T-helper 2 cell treated with Interferon-gamma antibody and Interleukin-4, amounts not matched to agents 5 μg/mL and 100 μg/mL, for 36 hours (primary cell): ENCODE measurements at regions not wholly inside any gene's neighbourhood (a gene's known extent, or its start where the extent isn't known, plus 50 kb on each side); places are given as distances from the start of the nearest gene placed in this dataset.
A peak's percentile ranks its signal among the peaks of the same experiment; 100 is the strongest.

Experiments used
- DNase-seq: peaks from one replicate; pipeline ENCODE4 v3.0.0; 2021; ENCODE audit warnings: low spot score
- H3K27ac Mint-ChIP-seq: one replicate; pipeline ENCODE4 v1.8.0; 2021; ENCODE audit warnings: mild to moderate bottlenecking, mixed read lengths
- H3K27me3 Mint-ChIP-seq: one replicate; pipeline ENCODE4 v1.8.0; 2021; ENCODE audit warnings: low read depth, mixed read lengths
- H3K36me3 Mint-ChIP-seq: one replicate; pipeline ENCODE4 v1.8.0; 2021; ENCODE audit warnings: low read depth, mixed read lengths
- H3K4me1 Mint-ChIP-seq: one replicate; pipeline ENCODE4 v1.8.0; 2021; ENCODE audit warnings: low read depth, mixed read lengths
- H3K4me3 Mint-ChIP-seq: one replicate; pipeline ENCODE4 v1.8.0; 2022; ENCODE audit warnings: mild to moderate bottlenecking, moderate library complexity, mixed read lengths
- H3K9me3 Mint-ChIP-seq: one replicate; pipeline ENCODE4 v1.8.0; 2021; ENCODE audit warnings: mixed read lengths

DNA sequence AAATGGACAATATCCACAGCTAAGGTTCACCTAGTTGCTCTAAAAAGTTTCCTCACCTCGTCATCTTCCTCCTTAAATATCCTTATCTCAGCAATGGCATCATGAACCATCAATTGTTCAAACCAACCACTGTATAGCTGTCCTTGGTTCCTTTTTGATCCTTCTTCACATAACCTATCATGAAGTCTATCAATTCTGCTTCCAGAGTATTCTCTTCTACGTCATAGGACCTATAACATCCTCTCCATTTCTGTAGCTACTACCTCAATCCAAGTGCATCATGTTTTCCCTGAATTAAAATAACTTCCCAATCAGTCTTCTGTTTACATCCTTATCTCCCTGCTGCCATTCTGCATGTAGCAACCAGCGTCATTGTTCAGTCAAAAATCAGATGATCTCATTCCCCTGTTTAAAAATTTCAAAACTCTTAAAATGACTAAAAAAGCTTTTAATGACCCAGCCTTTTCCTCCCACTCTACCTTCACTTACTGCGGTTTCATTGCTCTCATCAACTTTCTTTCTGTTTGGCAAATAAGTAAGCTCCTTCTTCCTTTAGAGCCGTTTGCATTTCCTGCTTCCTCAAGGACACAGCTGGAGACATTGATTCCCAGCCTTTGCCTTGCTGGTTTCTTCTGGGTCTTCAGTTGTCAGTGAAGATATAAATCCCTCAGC, 223.9 kb upstream of the MIR17HG start:
- Mint-ChIP-seq H3K9me3 (no peaks in the 10 kb centered on the region), H3K27ac (no peak overlapping the region), H3K36me3 (no peaks in the 10 kb centered on the region), H3K27me3 (no peaks in the 10 kb centered on the region), H3K4me1 (no peaks in the 10 kb centered on the region), H3K4me3 (no peak overlapping the region)
- no peak for DNase-seq

DNA sequence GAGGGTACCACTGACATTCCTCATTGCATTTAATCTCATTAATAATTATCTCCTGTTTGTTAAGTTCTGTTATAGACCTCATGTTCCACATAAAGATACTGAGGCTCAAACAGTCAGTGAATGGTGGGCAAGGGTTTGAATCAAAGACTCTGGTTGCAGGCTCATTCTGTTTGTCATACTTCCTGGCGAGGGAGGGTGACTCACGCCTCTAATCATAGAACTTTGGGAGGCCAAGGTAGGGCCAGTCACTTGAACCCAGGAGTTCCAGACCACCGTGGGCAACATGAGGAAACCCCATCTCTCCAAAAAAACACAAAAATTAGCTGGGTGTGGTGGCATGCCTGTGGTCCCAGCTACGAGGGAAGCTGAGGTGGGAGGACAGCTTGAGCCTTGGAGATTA, 220.7 kb upstream of the MIR17HG start:
- Mint-ChIP-seq H3K27ac (no peak overlapping the region), H3K4me3 (no peak overlapping the region), H3K36me3 (no peaks in the 10 kb centered on the region), H3K9me3 (no peaks in the 10 kb centered on the region), H3K4me1 (no peaks in the 10 kb centered on the region), H3K27me3 (no peaks in the 10 kb centered on the region)
- DNase-seq, result no peak

DNA sequence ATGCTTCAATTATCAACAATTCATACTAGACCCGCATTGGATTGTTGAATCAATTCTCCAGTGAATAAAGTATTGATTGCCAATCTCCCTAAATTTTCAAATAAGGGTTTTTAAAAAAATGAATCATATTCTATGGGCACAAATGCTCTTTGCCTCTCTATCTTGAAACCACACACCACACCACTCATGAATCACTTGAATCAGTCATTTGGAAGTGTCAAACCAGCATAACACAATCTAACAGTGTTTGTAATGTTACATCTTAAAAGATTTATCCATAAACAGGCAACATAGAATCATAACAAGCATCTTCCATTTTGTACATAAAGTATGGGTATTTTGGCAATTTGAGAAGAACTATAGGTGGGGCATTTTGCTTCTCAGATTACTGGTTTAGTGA, 219.5 kb upstream of the MIR17HG start:
- Mint-ChIP-seq H3K27ac (no peak overlapping the region), H3K36me3 (no peaks in the 10 kb centered on the region), H3K9me3 (no peaks in the 10 kb centered on the region), H3K4me1 (no peaks in the 10 kb centered on the region), H3K27me3 (no peaks in the 10 kb centered on the region), H3K4me3 (no peak overlapping the region)
- no peak for DNase-seq

DNA sequence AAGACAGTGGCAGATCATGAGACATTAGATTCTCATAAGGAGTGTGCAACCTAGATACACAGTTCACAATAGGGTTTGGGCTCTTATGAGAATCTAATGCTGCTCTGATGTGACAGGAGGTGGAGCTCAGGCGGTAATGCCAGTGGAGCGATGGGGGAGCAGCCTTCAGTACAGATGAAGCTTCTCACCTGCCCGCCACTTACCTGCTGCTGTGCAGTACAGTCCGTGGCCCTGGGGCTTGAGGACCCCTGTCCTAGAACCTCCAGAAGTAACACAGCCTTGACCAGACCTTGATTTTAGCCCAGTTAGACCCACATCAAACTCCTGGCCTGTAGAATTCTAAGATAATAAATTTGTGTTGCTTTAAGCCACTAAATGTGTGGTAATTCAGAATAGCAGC, 215.1 kb upstream of the MIR17HG start:
- no peak overlapping the region for H3K27ac Mint-ChIP-seq
- no peak for DNase-seq
- no peaks in the 10 kb centered on the region for H3K36me3 Mint-ChIP-seq
- H3K9me3 Mint-ChIP-seq, result no peaks in the 10 kb centered on the region
- H3K4me3 Mint-ChIP-seq, result no peak overlapping the region
- no peaks in the 10 kb centered on the region for H3K27me3 Mint-ChIP-seq
- H3K4me1 Mint-ChIP-seq, result no peaks in the 10 kb centered on the region

DNA sequence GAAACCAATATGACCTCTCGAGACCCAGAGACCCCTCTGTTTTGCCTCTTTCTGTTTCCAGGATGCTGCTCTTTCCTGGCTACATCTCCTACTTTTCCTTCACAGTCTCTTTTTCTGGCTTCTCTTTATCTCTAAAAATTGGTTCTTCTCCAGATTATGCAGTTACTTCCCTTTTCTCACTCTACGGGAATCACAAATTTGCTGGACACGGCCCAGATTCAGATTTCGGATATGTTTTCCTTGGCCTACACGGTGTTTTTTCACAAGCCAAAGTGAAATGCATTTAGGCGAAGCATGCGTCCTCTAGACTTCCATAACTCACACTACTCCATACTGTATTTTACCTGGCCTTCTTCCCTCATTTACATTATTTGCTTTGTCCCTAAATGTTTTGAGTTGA, 214.7 kb upstream of the MIR17HG start:
- Mint-ChIP-seq H3K27me3 (peaks cover 2% of the 10 kb centered on the region), H3K9me3 (no peaks in the 10 kb centered on the region), H3K4me1 (no peaks in the 10 kb centered on the region), H3K4me3 (no peak overlapping the region), H3K36me3 (no peaks in the 10 kb centered on the region), H3K27ac (no peak overlapping the region)
- no peak for DNase-seq

DNA sequence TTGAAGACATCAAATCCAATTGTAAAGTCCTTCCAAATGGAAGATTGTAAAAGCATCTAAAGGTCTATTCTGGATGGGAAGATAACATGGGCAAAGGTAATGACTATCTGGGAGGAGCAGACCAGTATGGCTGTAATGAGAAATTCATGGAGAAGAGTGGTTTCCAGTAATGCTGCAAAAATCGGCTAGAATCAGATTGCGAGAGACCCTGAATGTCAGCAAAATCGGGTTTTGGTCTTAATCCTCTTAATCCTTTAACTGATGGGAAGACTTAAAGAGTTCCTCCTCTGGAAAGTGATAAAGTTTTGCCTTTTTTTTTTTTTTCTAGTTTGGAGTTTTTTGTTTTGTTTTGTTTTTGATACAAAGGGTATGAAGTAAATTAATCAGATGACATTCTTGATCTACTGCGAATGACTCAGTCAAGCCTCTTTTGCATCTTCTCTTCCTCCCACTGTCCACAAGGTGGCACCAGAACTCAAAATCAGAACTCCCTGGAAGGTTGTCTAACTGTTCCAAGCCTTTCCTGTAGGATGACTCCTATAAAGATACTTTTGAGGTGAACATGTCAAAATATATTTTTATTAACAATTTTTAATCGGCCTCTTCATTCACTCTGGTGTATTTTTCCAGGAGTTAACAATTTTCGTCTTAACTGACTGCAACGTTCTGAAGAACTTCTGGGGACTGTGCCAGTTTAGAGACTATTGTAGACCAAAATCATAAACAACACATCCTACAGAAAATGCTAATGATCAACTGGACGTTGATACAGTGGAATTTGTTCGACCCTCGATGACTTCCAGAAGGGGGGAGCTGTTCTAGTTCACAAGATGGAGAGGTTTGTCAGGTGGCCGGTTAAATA, 213.3 kb upstream of the MIR17HG start:
- H3K4me3 Mint-ChIP-seq, result no peak overlapping the region
- peak; percentile 4 for DNase-seq
- H3K9me3 Mint-ChIP-seq, result no peaks in the 10 kb centered on the region
- peaks cover 2% of the 10 kb centered on the region for H3K27me3 Mint-ChIP-seq
- H3K4me1 Mint-ChIP-seq, result no peaks in the 10 kb centered on the region
- H3K27ac Mint-ChIP-seq, result no peak overlapping the region
- H3K36me3 Mint-ChIP-seq, result no peaks in the 10 kb centered on the region

DNA sequence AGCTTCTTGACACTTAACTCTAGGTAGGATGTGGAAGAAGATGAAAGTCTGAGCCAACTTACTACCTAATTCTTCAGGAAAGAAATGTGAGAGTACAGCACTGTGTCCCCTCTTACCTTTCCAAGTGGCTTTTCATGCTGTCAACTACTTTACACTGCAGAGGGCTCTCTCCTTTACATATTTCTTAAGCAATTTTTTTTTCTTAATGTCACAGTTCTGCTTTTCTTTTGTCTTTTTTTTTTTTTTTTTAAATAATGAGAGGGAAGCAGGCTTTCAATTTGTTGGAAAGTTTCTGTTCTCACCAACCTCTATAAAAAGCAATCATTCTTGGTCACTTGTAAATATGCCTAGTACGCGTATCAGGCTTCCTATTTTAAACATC, 212.7 kb upstream of the MIR17HG start:
- DNase-seq, result no peak
- Mint-ChIP-seq H3K4me3 (no peak overlapping the region), H3K4me1 (no peaks in the 10 kb centered on the region), H3K9me3 (no peaks in the 10 kb centered on the region), H3K27me3 (peaks cover 2% of the 10 kb centered on the region), H3K27ac (no peak overlapping the region), H3K36me3 (no peaks in the 10 kb centered on the region)

DNA sequence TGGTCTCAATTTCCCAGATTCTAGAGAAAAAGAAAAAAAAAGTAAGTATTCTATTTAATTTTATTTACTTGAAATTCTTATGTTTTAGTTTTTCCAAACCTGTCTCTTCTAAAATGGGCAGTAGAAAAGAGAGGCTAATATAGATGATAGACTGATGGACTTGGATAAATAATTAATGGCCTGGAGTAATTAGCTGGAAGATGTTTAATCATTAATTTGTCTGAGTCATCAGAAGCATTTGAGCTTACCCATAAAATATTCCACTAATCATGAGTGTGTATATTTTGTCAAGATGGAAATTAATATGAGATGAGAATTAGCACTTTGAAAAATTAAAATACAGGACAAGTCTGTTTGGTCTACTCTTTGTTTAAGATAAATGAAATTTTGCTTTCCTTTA, 212.1 kb upstream of the MIR17HG start:
- Mint-ChIP-seq H3K36me3 (no peaks in the 10 kb centered on the region), H3K4me1 (no peaks in the 10 kb centered on the region)
- DNase-seq, result no peak

DNA sequence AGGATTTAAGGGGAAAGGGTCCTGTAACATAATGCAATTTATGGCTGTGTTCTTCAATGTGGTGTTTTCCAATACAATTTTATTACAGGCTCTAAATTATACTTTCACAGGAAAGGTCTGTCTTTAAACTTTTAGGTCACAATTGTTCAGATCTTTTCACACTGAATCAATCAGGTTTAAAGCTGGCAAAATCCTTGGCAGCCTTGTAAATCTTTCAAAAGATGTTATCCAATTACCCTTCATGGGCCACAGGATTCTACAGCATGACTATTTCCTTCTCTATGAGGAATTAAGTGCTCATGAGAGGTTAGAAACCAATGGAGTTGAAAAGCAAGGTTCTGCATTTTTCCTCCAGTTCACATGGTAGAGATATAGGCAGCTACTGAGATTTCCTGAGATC, 211.5 kb upstream of the MIR17HG start:
- H3K4me3 Mint-ChIP-seq, result no peak overlapping the region

More for the DNA sequence above, 212.1 kb upstream of the MIR17HG start:
- Mint-ChIP-seq H3K9me3 (no peaks in the 10 kb centered on the region), H3K27ac (no peak overlapping the region), H3K27me3 (peaks cover 2% of the 10 kb centered on the region), H3K4me3 (no peak overlapping the region)

DNA sequence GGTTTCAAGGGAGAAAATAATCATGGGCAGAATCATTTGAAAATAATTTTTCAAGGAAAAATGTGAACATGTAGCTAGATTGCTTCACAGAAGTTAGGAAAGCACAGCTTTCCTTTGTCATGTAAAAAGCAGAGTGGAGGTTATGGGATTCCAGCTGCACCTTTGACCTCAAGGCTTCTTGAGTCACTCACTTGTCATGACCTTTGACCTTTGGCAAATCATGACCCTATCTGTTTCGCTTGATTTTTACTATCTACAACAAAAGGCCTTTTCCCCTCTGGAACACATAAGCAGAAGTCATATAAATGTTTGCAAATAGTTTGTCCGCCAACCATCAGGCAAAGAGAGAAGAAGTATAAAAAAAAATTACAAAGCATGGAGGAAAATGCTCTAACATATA, 210.7 kb upstream of the MIR17HG start:
- no peaks in the 10 kb centered on the region for H3K9me3 Mint-ChIP-seq
- no peak for DNase-seq
- peaks cover 2% of the 10 kb centered on the region for H3K27me3 Mint-ChIP-seq
- no peaks in the 10 kb centered on the region for H3K4me1 Mint-ChIP-seq
- H3K36me3 Mint-ChIP-seq, result no peaks in the 10 kb centered on the region
- H3K27ac Mint-ChIP-seq, result no peak overlapping the region
- H3K4me3 Mint-ChIP-seq, result no peak overlapping the region

More for the DNA sequence above, 211.5 kb upstream of the MIR17HG start:
- no peak for DNase-seq
- Mint-ChIP-seq H3K36me3 (no peaks in the 10 kb centered on the region), H3K27ac (no peak overlapping the region), H3K4me1 (no peaks in the 10 kb centered on the region), H3K9me3 (no peaks in the 10 kb centered on the region), H3K27me3 (peaks cover 2% of the 10 kb centered on the region)

DNA sequence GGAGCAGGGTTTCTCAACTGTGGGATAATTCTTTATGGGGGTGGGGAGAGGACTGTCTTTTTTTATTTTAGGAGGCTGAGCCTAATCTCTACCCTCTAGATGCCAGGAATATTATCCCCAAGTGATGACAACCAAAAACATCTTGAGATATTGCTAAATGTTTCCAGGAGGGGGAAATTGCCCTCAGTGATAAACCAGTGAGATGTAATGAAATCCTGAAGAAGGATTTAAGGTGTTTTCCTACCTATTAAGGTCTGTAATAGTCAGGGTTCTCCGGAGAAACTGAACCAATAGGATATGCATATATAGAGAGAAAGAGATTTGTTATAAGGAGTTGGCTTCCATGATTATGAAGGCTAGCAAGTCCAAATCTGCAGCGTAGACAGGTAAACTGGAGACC, 208.3 kb upstream of the MIR17HG start:
- Mint-ChIP-seq H3K4me3 (no peak overlapping the region), H3K4me1 (no peaks in the 10 kb centered on the region)

DNA sequence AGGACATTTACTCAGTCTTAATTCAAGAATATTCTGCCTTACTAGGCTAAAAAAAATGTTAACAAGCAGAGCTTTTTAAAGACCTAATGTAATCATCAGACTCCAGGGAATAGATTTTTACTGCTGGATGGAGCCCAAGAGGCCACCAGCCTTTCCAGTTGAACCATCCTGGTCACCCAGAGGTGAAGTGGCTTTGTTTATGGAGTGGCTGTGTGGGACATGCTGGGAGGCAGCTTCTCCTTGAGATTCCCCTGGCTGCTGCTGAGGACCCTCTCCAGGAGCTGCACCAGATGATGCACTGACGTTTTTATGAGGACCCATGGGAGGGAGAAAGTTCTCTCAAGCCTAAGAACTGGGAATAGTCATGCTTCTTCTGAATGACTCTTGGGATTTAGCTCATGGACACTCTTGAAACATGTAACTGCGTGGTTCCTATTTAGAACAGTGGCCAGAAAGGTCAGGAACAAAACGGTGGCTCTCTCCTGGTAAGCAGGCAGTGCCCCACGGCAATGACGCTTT, 205.9 kb upstream of the MIR17HG start:
- Mint-ChIP-seq H3K4me1 (no peaks in the 10 kb centered on the region), H3K4me3 (no peak overlapping the region), H3K36me3 (no peaks in the 10 kb centered on the region), H3K27me3 (peaks cover 2% of the 10 kb centered on the region), H3K9me3 (no peaks in the 10 kb centered on the region), H3K27ac (no peak overlapping the region)
- DNase-seq, result no peak

More for the DNA sequence above, 208.3 kb upstream of the MIR17HG start:
- Mint-ChIP-seq H3K27ac (no peak overlapping the region), H3K36me3 (no peaks in the 10 kb centered on the region), H3K27me3 (peaks cover 2% of the 10 kb centered on the region), H3K9me3 (no peaks in the 10 kb centered on the region)
- no peak for DNase-seq

DNA sequence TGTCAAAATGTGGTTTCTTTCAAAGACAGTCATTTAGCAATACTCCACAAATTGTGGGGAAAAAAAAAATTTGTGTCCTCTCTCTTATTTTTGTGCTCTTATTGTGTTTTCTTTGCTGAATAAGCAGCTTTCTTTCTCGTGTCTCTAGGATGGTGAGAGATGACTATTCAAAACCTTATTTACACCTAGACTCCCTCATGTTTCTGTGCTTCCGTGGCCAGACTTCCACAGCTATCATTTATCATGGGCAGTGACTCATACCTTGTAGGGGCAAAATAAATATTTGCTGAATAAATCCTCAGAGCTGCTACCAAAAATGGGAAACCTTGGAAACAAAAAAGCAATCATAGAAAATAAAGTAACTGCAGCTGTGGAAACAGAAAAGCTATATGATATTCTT, 204.9 kb upstream of the MIR17HG start:
- H3K27me3 Mint-ChIP-seq, result peaks cover 2% of the 10 kb centered on the region
- no peak for DNase-seq
- H3K27ac Mint-ChIP-seq, result no peak overlapping the region
- no peaks in the 10 kb centered on the region for H3K9me3 Mint-ChIP-seq
- H3K4me3 Mint-ChIP-seq, result no peak overlapping the region
- no peaks in the 10 kb centered on the region for H3K4me1 Mint-ChIP-seq
- H3K36me3 Mint-ChIP-seq, result no peaks in the 10 kb centered on the region

DNA sequence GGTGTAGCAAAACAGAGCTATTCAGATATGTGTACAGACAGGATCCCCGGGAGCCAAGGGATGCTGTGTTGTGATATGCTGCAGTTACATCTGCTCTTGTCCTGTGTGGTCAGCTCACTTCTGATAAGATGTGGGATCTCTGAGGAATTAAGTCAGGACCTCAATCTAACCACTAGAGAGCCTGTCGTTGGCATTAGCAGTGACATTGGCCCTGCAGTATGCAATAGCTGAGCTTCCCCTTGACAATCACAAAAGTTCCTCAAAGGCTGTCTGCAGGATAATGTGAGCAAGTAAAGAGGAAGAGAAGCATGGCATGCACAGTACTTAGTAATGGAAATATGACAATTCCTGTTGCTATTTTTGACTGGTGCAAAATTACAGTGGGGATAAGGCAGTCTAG, 203.4 kb upstream of the MIR17HG start:
- no peak for DNase-seq
- Mint-ChIP-seq H3K4me3 (no peak overlapping the region), H3K27ac (no peak overlapping the region), H3K9me3 (no peaks in the 10 kb centered on the region), H3K27me3 (no peaks in the 10 kb centered on the region), H3K36me3 (no peaks in the 10 kb centered on the region), H3K4me1 (no peaks in the 10 kb centered on the region)
